ENCODE measurements at regions not wholly inside any gene's neighbourhood (a gene's known extent, or its start where the extent isn't known, plus 50 kb on each side); places are given as distances from the start of the nearest gene placed in this dataset.

GRCh38 chr11:92717240-92717639 lies 252.2 kb upstream of the MTNR1B start:
- no peak for ATAC-seq
- no peaks in the 10 kb centered on the region for H3K36me3 Mint-ChIP-seq
- H3K4me3 Mint-ChIP-seq = no peak overlapping the region
- no peaks in the 10 kb centered on the region for H3K27me3 Mint-ChIP-seq
- DNase-seq = no peak
- no peaks in the 10 kb centered on the region for H3K4me1 Mint-ChIP-seq
- H3K9me3 Mint-ChIP-seq (ENCODE audit: low read depth) = peaks cover 2% of the 10 kb centered on the region
- H3K27ac Mint-ChIP-seq = no peak overlapping the region
- CTCF ChIA-PET = no interaction called here

- CTCF ChIA-PET = no interaction called here
These were observed 249.1 kb upstream of the MTNR1B start for GRCh38 chr11:92720385-92720784.

GRCh38 chr11:92725352-92725751 lies 244.1 kb upstream of the MTNR1B start:
- no peak overlapping the region for H3K27ac Mint-ChIP-seq
- no peaks in the 10 kb centered on the region for H3K36me3 Mint-ChIP-seq
- no peak for ATAC-seq
- H3K27me3 Mint-ChIP-seq = no peaks in the 10 kb centered on the region
- H3K4me3 Mint-ChIP-seq = no peak overlapping the region
- DNase-seq = no peak
- no peaks in the 10 kb centered on the region for H3K9me3 Mint-ChIP-seq (ENCODE audit: low read depth)
- H3K4me1 Mint-ChIP-seq = no peaks in the 10 kb centered on the region
- CTCF ChIA-PET = interaction anchor here (0.8 kb wide), 1 partner anchor 8 kb away, joined by 3 read pairs; no protein-coding TSS in a partner anchor

More at GRCh38 chr11:92720385-92720784, 249.1 kb upstream of the MTNR1B start:
- no peaks in the 10 kb centered on the region for H3K4me1 Mint-ChIP-seq
- H3K9me3 Mint-ChIP-seq (ENCODE audit: low read depth) = peaks cover 2% of the 10 kb centered on the region
- H3K27me3 Mint-ChIP-seq = no peaks in the 10 kb centered on the region
- ATAC-seq (no peak), DNase-seq (no peak)
- no peak overlapping the region for H3K4me3 Mint-ChIP-seq
- H3K36me3 Mint-ChIP-seq = no peaks in the 10 kb centered on the region
- no peak overlapping the region for H3K27ac Mint-ChIP-seq

GRCh38 chr11:92727123-92727522 lies 242.3 kb upstream of the MTNR1B start:
- Mint-ChIP-seq H3K27me3 (no peaks in the 10 kb centered on the region), H3K4me1 (no peaks in the 10 kb centered on the region), H3K9me3 (ENCODE audit: low read depth) (no peaks in the 10 kb centered on the region), H3K36me3 (no peaks in the 10 kb centered on the region), H3K4me3 (no peak overlapping the region), H3K27ac (no peak overlapping the region)
- ATAC-seq = no peak
- CTCF ChIA-PET = no interaction called here
- no peak for DNase-seq

- no peak overlapping the region for H3K4me3 Mint-ChIP-seq
- no peak for ATAC-seq
- H3K9me3 Mint-ChIP-seq (ENCODE audit: low read depth) = no peaks in the 10 kb centered on the region
- no peaks in the 10 kb centered on the region for H3K36me3 Mint-ChIP-seq
- CTCF ChIA-PET = no interaction called here
- no peaks in the 10 kb centered on the region for H3K27me3 Mint-ChIP-seq
- H3K27ac Mint-ChIP-seq = no peak overlapping the region
- no peak for DNase-seq
- H3K4me1 Mint-ChIP-seq = no peaks in the 10 kb centered on the region
These were observed 241.7 kb upstream of the MTNR1B start for GRCh38 chr11:92727769-92728168.

- H3K4me1 Mint-ChIP-seq = no peaks in the 10 kb centered on the region
- no peak for DNase-seq
- H3K27me3 Mint-ChIP-seq = no peaks in the 10 kb centered on the region
- no peaks in the 10 kb centered on the region for H3K9me3 Mint-ChIP-seq (ENCODE audit: low read depth)
- no peaks in the 10 kb centered on the region for H3K36me3 Mint-ChIP-seq
- H3K27ac Mint-ChIP-seq = no peak overlapping the region
- CTCF ChIA-PET = no interaction called here
- no peak for ATAC-seq
- no peak overlapping the region for H3K4me3 Mint-ChIP-seq
These were observed 240.8 kb upstream of the MTNR1B start for GRCh38 chr11:92728628-92729027.

- H3K4me3 Mint-ChIP-seq = no peak overlapping the region
- H3K36me3 Mint-ChIP-seq = no peaks in the 10 kb centered on the region
- no peak overlapping the region for H3K27ac Mint-ChIP-seq
- H3K9me3 Mint-ChIP-seq (ENCODE audit: low read depth) = no peaks in the 10 kb centered on the region
- no peaks in the 10 kb centered on the region for H3K27me3 Mint-ChIP-seq
- no peaks in the 10 kb centered on the region for H3K4me1 Mint-ChIP-seq
- ATAC-seq = no peak
- no peak for DNase-seq
- CTCF ChIA-PET = no interaction called here
These were observed 234.4 kb upstream of the MTNR1B start for GRCh38 chr11:92735039-92735438.

GRCh38 chr11:92738276-92738675 lies 231.2 kb upstream of the MTNR1B start:
- ATAC-seq (no peak), DNase-seq (no peak)
- no peaks in the 10 kb centered on the region for H3K27me3 Mint-ChIP-seq
- H3K36me3 Mint-ChIP-seq = no peaks in the 10 kb centered on the region
- no peak overlapping the region for H3K4me3 Mint-ChIP-seq
- no peaks in the 10 kb centered on the region for H3K4me1 Mint-ChIP-seq
- H3K9me3 Mint-ChIP-seq (ENCODE audit: low read depth) = no peaks in the 10 kb centered on the region
- CTCF ChIA-PET = no interaction called here
- H3K27ac Mint-ChIP-seq = no peak overlapping the region

GRCh38 chr11:92739041-92739440 lies 230.4 kb upstream of the MTNR1B start:
- DNase-seq (no peak), ATAC-seq (no peak)
- no peaks in the 10 kb centered on the region for H3K36me3 Mint-ChIP-seq
- no peaks in the 10 kb centered on the region for H3K27me3 Mint-ChIP-seq
- no peaks in the 10 kb centered on the region for H3K9me3 Mint-ChIP-seq (ENCODE audit: low read depth)
- CTCF ChIA-PET = no interaction called here
- H3K27ac Mint-ChIP-seq = no peak overlapping the region
- H3K4me1 Mint-ChIP-seq = no peaks in the 10 kb centered on the region
- H3K4me3 Mint-ChIP-seq = no peak overlapping the region

- ATAC-seq = no peak
- Mint-ChIP-seq H3K4me3 (no peak overlapping the region), H3K27ac (no peak overlapping the region)
These were observed 230.0 kb upstream of the MTNR1B start for GRCh38 chr11:92739491-92739890.

GRCh38 chr11:92740276-92740675 lies 229.2 kb upstream of the MTNR1B start:
- ATAC-seq (no peak), DNase-seq (no peak)
- no peaks in the 10 kb centered on the region for H3K36me3 Mint-ChIP-seq
- no peaks in the 10 kb centered on the region for H3K27me3 Mint-ChIP-seq
- CTCF ChIA-PET = no interaction called here
- H3K27ac Mint-ChIP-seq = no peak overlapping the region
- H3K4me3 Mint-ChIP-seq = no peak overlapping the region
- H3K9me3 Mint-ChIP-seq (ENCODE audit: low read depth) = no peaks in the 10 kb centered on the region
- no peaks in the 10 kb centered on the region for H3K4me1 Mint-ChIP-seq

More at GRCh38 chr11:92739491-92739890, 230.0 kb upstream of the MTNR1B start:
- no peak for DNase-seq
- Mint-ChIP-seq H3K27me3 (no peaks in the 10 kb centered on the region), H3K4me1 (no peaks in the 10 kb centered on the region), H3K9me3 (ENCODE audit: low read depth) (no peaks in the 10 kb centered on the region), H3K36me3 (no peaks in the 10 kb centered on the region)
- CTCF ChIA-PET = no interaction called here

GRCh38 chr11:92744929-92745585 lies 224.4 kb upstream of the MTNR1B start:
- no peaks in the 10 kb centered on the region for H3K27me3 Mint-ChIP-seq
- no peak overlapping the region for H3K4me3 Mint-ChIP-seq
- CTCF ChIA-PET = no interaction called here
- ATAC-seq (no peak), DNase-seq (no peak)
- H3K27ac Mint-ChIP-seq = no peak overlapping the region
- no peaks in the 10 kb centered on the region for H3K4me1 Mint-ChIP-seq
- H3K9me3 Mint-ChIP-seq (ENCODE audit: low read depth) = no peaks in the 10 kb centered on the region
- H3K36me3 Mint-ChIP-seq = no peaks in the 10 kb centered on the region

- no peak overlapping the region for H3K27ac Mint-ChIP-seq
- H3K27me3 Mint-ChIP-seq = no peaks in the 10 kb centered on the region
- no peaks in the 10 kb centered on the region for H3K9me3 Mint-ChIP-seq (ENCODE audit: low read depth)
- H3K4me1 Mint-ChIP-seq = no peaks in the 10 kb centered on the region
- CTCF ChIA-PET = no interaction called here
- no peak overlapping the region for H3K4me3 Mint-ChIP-seq
- H3K36me3 Mint-ChIP-seq = no peaks in the 10 kb centered on the region
- ATAC-seq = no peak
- no peak for DNase-seq
These were observed 218.7 kb upstream of the MTNR1B start for GRCh38 chr11:92750794-92751193.

- Mint-ChIP-seq H3K36me3 (no peaks in the 10 kb centered on the region), H3K4me1 (no peaks in the 10 kb centered on the region), H3K4me3 (no peak overlapping the region), H3K27ac (no peak overlapping the region), H3K27me3 (no peaks in the 10 kb centered on the region), H3K9me3 (ENCODE audit: low read depth) (no peaks in the 10 kb centered on the region)
- DNase-seq (no peak), ATAC-seq (no peak)
- CTCF ChIA-PET = no interaction called here
These were observed 217.9 kb upstream of the MTNR1B start for GRCh38 chr11:92751594-92751993.

- Mint-ChIP-seq H3K9me3 (ENCODE audit: low read depth) (no peaks in the 10 kb centered on the region), H3K4me3 (no peak overlapping the region), H3K4me1 (no peaks in the 10 kb centered on the region), H3K27me3 (no peaks in the 10 kb centered on the region), H3K36me3 (no peaks in the 10 kb centered on the region), H3K27ac (no peak overlapping the region)
- DNase-seq = no peak
- CTCF ChIA-PET = no interaction called here
- no peak for ATAC-seq
These were observed 217.3 kb upstream of the MTNR1B start for GRCh38 chr11:92752122-92752521.
